ENCODE measurements at regions not wholly inside any gene's neighbourhood (a gene's known extent, or its start where the extent isn't known, plus 50 kb on each side); places are given as distances from the start of the nearest gene placed in this dataset.

GRCh38 chr4:133465022-133465421, 315.9 kb downstream of the PCDH10 start:
- no peak for DNase-seq
- H2AFZ ChIP-seq (ENCODE audit: low read depth, low read length), result no peak overlapping the region
- 83% methylated on average over 2 of the region's 4 CpGs for WGBS

GRCh38 chr4:133464311-133464710, 315.2 kb downstream of the PCDH10 start:
- no peak overlapping the region for H4K8ac ChIP-seq (ENCODE audit: low read length)
- no peak overlapping the region for H2BK120ac ChIP-seq (ENCODE audit: low read depth, low read length)
- WGBS, result 85% methylated on average over 4 of the region's 4 CpGs
- no peak overlapping the region for H2AK5ac ChIP-seq (ENCODE audit: low read length, severe bottlenecking)
- H3K27me3 ChIP-seq (ENCODE audit: control insufficient read depth in 1 of 2, insufficient read depth in 1 of 2, low read length in 2 of 2), result no peaks in the 10 kb centered on the region
- no peak overlapping the region for H2BK15ac ChIP-seq (ENCODE audit: low read depth, poor library complexity, severe bottlenecking)
- no peak overlapping the region for H3K9ac ChIP-seq (ENCODE audit: low read length)
- H3K4me1 ChIP-seq (ENCODE audit: control insufficient read depth, insufficient read depth, low read depth, low read length), result no peaks in the 10 kb centered on the region
- no peaks in the 10 kb centered on the region for H3K36me3 ChIP-seq (ENCODE audit: control insufficient read depth in 1 of 2, insufficient read depth in 2 of 2, low read depth in 1 of 2, low read length in 2 of 2)
- no peaks in the 10 kb centered on the region for H3K9me3 ChIP-seq (ENCODE audit: control insufficient read depth, low read length)
- no peak for DNase-seq
- no peak overlapping the region for H4K91ac ChIP-seq (ENCODE audit: low read length)
- no peak overlapping the region for H3K27ac ChIP-seq (ENCODE audit: low read length, poor library complexity, severe bottlenecking)
- H2BK5ac ChIP-seq (ENCODE audit: low read depth, low read length, poor library complexity, severe bottlenecking), result no peak overlapping the region
- no peaks in the 10 kb centered on the region for H3K79me1 ChIP-seq (replicated peaks; ENCODE audit: low read length, poor library complexity, severe bottlenecking)
- no peak overlapping the region for H2BK12ac ChIP-seq (ENCODE audit: low read length in 2 of 2)
- no peak overlapping the region for H3K23ac ChIP-seq (ENCODE audit: low read length in 2 of 2)
- no peak overlapping the region for H3K4me3 ChIP-seq (ENCODE audit: insufficient read depth in 1 of 2, low read depth in 1 of 2, low read length in 2 of 2)
- H3K18ac ChIP-seq (ENCODE audit: low read depth in 1 of 2, low read length in 2 of 2), result no peak overlapping the region
- H3K14ac ChIP-seq (ENCODE audit: low read length in 2 of 2), result no peak overlapping the region
- no peak overlapping the region for H3K4me2 ChIP-seq (ENCODE audit: low read length, poor library complexity, severe bottlenecking)
- H3K4ac ChIP-seq (ENCODE audit: low read depth in 1 of 2, low read length in 2 of 2), result no peak overlapping the region
- no peak overlapping the region for H2AFZ ChIP-seq (ENCODE audit: low read depth, low read length)

More at GRCh38 chr4:133465022-133465421, 315.9 kb downstream of the PCDH10 start:
- Histone ChIP-seq H3K4me2 (ENCODE audit: low read length, poor library complexity, severe bottlenecking) (no peak overlapping the region), H2BK12ac (ENCODE audit: low read length in 2 of 2) (no peak overlapping the region), H2BK15ac (ENCODE audit: low read depth, poor library complexity, severe bottlenecking) (no peak overlapping the region), H3K36me3 (ENCODE audit: control insufficient read depth in 1 of 2, insufficient read depth in 2 of 2, low read depth in 1 of 2, low read length in 2 of 2) (no peaks in the 10 kb centered on the region), H3K4me1 (ENCODE audit: control insufficient read depth, insufficient read depth, low read depth, low read length) (no peaks in the 10 kb centered on the region), H3K14ac (ENCODE audit: low read length in 2 of 2) (no peak overlapping the region), H3K4me3 (ENCODE audit: insufficient read depth in 1 of 2, low read depth in 1 of 2, low read length in 2 of 2) (no peak overlapping the region), H3K27ac (ENCODE audit: low read length, poor library complexity, severe bottlenecking) (no peak overlapping the region), H2AK5ac (ENCODE audit: low read length, severe bottlenecking) (no peak overlapping the region), H3K4ac (ENCODE audit: low read depth in 1 of 2, low read length in 2 of 2) (no peak overlapping the region), H3K23ac (ENCODE audit: low read length in 2 of 2) (no peak overlapping the region), H3K18ac (ENCODE audit: low read depth in 1 of 2, low read length in 2 of 2) (no peak overlapping the region), H4K8ac (ENCODE audit: low read length) (no peak overlapping the region), H2BK5ac (ENCODE audit: low read depth, low read length, poor library complexity, severe bottlenecking) (no peak overlapping the region), H2BK120ac (ENCODE audit: low read depth, low read length) (no peak overlapping the region), H3K79me1 (replicated peaks; ENCODE audit: low read length, poor library complexity, severe bottlenecking) (no peaks in the 10 kb centered on the region), H3K27me3 (ENCODE audit: control insufficient read depth in 1 of 2, insufficient read depth in 1 of 2, low read length in 2 of 2) (no peaks in the 10 kb centered on the region), H3K9me3 (ENCODE audit: control insufficient read depth, low read length) (no peaks in the 10 kb centered on the region), H4K91ac (ENCODE audit: low read length) (no peak overlapping the region), H3K9ac (ENCODE audit: low read length) (no peak overlapping the region)

GRCh38 chr4:133452678-133453077, 303.6 kb downstream of the PCDH10 start:
- Histone ChIP-seq H3K4me1 (ENCODE audit: control insufficient read depth, insufficient read depth, low read depth, low read length) (no peaks in the 10 kb centered on the region), H3K27me3 (ENCODE audit: control insufficient read depth in 1 of 2, insufficient read depth in 1 of 2, low read length in 2 of 2) (no peaks in the 10 kb centered on the region), H3K23ac (ENCODE audit: low read length in 2 of 2) (no peak overlapping the region), H4K8ac (ENCODE audit: low read length) (no peak overlapping the region), H3K4me3 (ENCODE audit: insufficient read depth in 1 of 2, low read depth in 1 of 2, low read length in 2 of 2) (no peak overlapping the region), H3K27ac (ENCODE audit: low read length, poor library complexity, severe bottlenecking) (no peak overlapping the region), H3K4me2 (ENCODE audit: low read length, poor library complexity, severe bottlenecking) (no peak overlapping the region), H2BK5ac (ENCODE audit: low read depth, low read length, poor library complexity, severe bottlenecking) (no peak overlapping the region), H2BK15ac (ENCODE audit: low read depth, poor library complexity, severe bottlenecking) (no peak overlapping the region), H2AK5ac (ENCODE audit: low read length, severe bottlenecking) (no peak overlapping the region), H2AFZ (ENCODE audit: low read depth, low read length) (no peak overlapping the region), H4K91ac (ENCODE audit: low read length) (no peak overlapping the region), H3K9me3 (ENCODE audit: control insufficient read depth, low read length) (no peaks in the 10 kb centered on the region), H2BK120ac (ENCODE audit: low read depth, low read length) (no peak overlapping the region), H3K36me3 (ENCODE audit: control insufficient read depth in 1 of 2, insufficient read depth in 2 of 2, low read depth in 1 of 2, low read length in 2 of 2) (no peaks in the 10 kb centered on the region), H2BK12ac (ENCODE audit: low read length in 2 of 2) (no peak overlapping the region), H3K79me1 (replicated peaks; ENCODE audit: low read length, poor library complexity, severe bottlenecking) (no peaks in the 10 kb centered on the region), H3K9ac (ENCODE audit: low read length) (no peak overlapping the region), H3K18ac (ENCODE audit: low read depth in 1 of 2, low read length in 2 of 2) (no peak overlapping the region), H3K4ac (ENCODE audit: low read depth in 1 of 2, low read length in 2 of 2) (no peak overlapping the region), H3K14ac (ENCODE audit: low read length in 2 of 2) (no peak overlapping the region)
- DNase-seq, result no peak
- WGBS, result 83% methylated on average over 2 of the region's 2 CpGs

GRCh38 chr4:133450813-133451212, 301.7 kb downstream of the PCDH10 start:
- H3K4me2 ChIP-seq (ENCODE audit: low read length, poor library complexity, severe bottlenecking), result no peak overlapping the region
- H3K9me3 ChIP-seq (ENCODE audit: control insufficient read depth, low read length), result no peaks in the 10 kb centered on the region
- no peaks in the 10 kb centered on the region for H3K4me1 ChIP-seq (ENCODE audit: control insufficient read depth, insufficient read depth, low read depth, low read length)
- H2BK15ac ChIP-seq (ENCODE audit: low read depth, poor library complexity, severe bottlenecking), result no peak overlapping the region
- no peak overlapping the region for H2AFZ ChIP-seq (ENCODE audit: low read depth, low read length)
- H2BK12ac ChIP-seq (ENCODE audit: low read length in 2 of 2), result no peak overlapping the region
- H3K36me3 ChIP-seq (ENCODE audit: control insufficient read depth in 1 of 2, insufficient read depth in 2 of 2, low read depth in 1 of 2, low read length in 2 of 2), result no peaks in the 10 kb centered on the region
- 95% methylated on average over 17 of the region's 17 CpGs for WGBS
- no peaks in the 10 kb centered on the region for H3K79me1 ChIP-seq (replicated peaks; ENCODE audit: low read length, poor library complexity, severe bottlenecking)
- H4K8ac ChIP-seq (ENCODE audit: low read length), result no peak overlapping the region
- no peak overlapping the region for H4K91ac ChIP-seq (ENCODE audit: low read length)
- H3K18ac ChIP-seq (ENCODE audit: low read depth in 1 of 2, low read length in 2 of 2), result no peak overlapping the region
- H2BK5ac ChIP-seq (ENCODE audit: low read depth, low read length, poor library complexity, severe bottlenecking), result no peak overlapping the region
- no peak overlapping the region for H3K4me3 ChIP-seq (ENCODE audit: insufficient read depth in 1 of 2, low read depth in 1 of 2, low read length in 2 of 2)
- no peak overlapping the region for H3K27ac ChIP-seq (ENCODE audit: low read length, poor library complexity, severe bottlenecking)
- no peak overlapping the region for H3K9ac ChIP-seq (ENCODE audit: low read length)
- no peak overlapping the region for H3K4ac ChIP-seq (ENCODE audit: low read depth in 1 of 2, low read length in 2 of 2)
- H3K27me3 ChIP-seq (ENCODE audit: control insufficient read depth in 1 of 2, insufficient read depth in 1 of 2, low read length in 2 of 2), result no peaks in the 10 kb centered on the region
- H3K23ac ChIP-seq (ENCODE audit: low read length in 2 of 2), result no peak overlapping the region
- no peak overlapping the region for H2BK120ac ChIP-seq (ENCODE audit: low read depth, low read length)
- H3K14ac ChIP-seq (ENCODE audit: low read length in 2 of 2), result no peak overlapping the region
- no peak for DNase-seq
- H2AK5ac ChIP-seq (ENCODE audit: low read length, severe bottlenecking), result no peak overlapping the region
